C4-2B (cell line): ENCODE measurements at regions not wholly inside any gene's neighbourhood (a gene's known extent, or its start where the extent isn't known, plus 50 kb on each side); places are given as distances from the start of the nearest gene placed in this dataset.

Experiments
- CTCF ChIP-seq: fragments of 450-650 bp; conservative IDR thresholded peaks from 2 replicates; pipeline ENCODE4 v1.5.1; 2017; ENCODE audit warnings: mild to moderate bottlenecking
- ZFX ChIP-seq: fragments of 450-650 bp; IDR thresholded peaks from 2 replicates; pipeline ENCODE4 v1.6.1; 2017

GRCh38 chr2:56671973-56672569 is 488.3 kb downstream of the CCDC85A start:
- no peak for TF ChIP-seq CTCF
- no peak for TF ChIP-seq ZFX
